ENCODE measurements at regions not wholly inside any gene's neighbourhood (a gene's known extent, or its start where the extent isn't known, plus 50 kb on each side); places are given as distances from the start of the nearest gene placed in this dataset.

GRCh38 chr2:45209302-45209701, 200.1 kb upstream of the SIX2 start:
- no peak for DNase-seq

DNA sequence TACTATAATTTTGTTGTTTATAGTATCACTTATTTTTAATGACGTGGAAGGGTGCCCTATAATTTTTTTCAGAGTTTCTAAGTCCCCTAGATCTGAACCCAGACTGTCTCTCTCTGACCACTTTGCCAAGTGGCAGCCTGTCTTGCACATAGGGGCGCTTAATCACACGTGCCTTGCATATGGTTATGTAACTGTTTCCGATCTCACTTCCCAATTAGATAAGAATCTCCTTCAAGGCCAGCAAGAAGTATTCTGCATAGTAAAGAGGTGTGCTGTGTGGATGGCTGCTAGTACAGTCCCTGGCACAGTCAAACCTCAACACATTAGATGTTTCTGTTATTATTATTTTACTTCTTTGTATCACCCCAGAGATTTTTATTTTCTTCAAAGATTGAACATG, 197.8 kb upstream of the SIX2 start:
- no peak for DNase-seq

DNA sequence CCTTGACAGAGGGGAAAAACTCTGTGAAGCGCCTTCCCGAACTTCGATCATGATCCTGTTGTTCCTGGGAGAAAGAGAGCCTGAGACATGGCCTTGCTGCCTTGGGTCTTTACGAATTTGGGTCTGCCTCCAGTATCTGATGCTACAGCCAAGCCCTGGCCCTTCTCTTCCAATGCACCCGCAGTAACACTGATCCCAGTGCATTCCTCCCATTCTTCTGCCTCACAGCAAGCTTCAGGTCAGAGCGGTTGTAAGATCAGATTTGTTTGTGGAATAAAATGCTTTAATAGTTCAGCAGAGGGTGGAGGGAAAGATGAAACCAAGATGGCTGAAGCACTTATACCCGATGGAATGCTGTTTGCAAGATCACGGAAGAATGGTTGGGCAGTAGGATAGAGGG, 196.7 kb upstream of the SIX2 start:
- DNase-seq, result no peak

GRCh38 chr2:45205480-45205879, 196.2 kb upstream of the SIX2 start:
- no peak for DNase-seq

GRCh38 chr2:45203400-45203799, 194.1 kb upstream of the SIX2 start:
- no peak for DNase-seq

- no peak for DNase-seq
Observed at GRCh38 chr2:45199973-45200372, 190.7 kb upstream of the SIX2 start.

DNA sequence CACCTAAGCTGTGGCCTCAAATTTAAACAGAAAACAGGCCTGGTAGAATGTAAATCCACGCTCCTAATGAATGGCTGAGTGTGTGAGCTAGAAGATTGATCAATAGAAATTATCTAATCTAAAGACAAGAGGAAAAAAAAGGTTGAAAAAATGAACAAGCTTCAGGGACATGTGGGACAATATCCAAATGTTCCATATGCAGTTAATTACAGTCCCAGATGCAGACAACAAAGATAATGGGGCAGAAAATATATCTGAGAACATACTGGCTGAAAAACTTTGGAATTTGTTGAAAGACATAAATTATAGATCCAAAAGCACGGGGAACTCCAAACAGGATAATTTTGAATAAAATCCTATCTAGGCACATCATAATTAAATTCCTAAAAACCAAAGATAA, 186.7 kb upstream of the SIX2 start:
- DNase-seq, result no peak

DNA sequence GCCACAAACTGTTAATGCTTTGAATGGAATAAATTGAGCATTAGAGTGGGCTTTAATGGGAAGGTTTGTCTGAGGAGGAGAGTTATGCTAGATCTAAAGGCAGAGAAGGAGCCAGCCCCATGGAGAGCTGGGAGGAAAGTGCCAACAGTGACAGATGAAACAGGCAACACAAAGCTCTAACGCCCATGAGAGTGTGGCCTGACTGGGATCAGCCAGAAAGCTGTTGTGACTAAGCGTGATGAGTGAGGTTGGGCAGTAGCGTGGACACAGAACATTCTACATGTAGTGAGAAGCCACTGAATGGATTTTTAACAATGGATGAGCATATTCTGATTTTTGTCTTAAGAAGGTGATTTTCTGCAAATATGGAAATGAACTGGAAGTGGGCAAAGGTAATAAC, 185.3 kb upstream of the SIX2 start:
- DNase-seq, result no peak

DNA sequence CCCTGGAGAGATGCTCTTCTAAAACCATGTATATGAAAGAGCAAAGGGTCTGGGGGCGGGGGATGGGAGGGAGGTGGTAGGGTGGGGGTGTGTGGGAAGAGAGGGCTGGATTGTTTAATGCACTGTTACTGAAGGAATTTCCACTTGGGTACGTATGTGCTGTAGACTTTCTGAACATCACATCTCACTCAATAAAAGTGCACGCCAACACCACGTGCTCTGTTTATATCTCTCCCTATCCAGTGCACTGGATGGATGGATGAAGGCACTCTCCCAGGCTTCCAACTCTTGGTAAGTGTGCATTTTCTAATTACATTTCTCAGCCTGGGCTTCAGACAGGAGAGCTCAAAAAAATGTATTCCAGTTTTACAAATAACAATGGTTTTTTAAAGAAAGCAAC, 184.3 kb upstream of the SIX2 start:
- DNase-seq, result no peak

DNA sequence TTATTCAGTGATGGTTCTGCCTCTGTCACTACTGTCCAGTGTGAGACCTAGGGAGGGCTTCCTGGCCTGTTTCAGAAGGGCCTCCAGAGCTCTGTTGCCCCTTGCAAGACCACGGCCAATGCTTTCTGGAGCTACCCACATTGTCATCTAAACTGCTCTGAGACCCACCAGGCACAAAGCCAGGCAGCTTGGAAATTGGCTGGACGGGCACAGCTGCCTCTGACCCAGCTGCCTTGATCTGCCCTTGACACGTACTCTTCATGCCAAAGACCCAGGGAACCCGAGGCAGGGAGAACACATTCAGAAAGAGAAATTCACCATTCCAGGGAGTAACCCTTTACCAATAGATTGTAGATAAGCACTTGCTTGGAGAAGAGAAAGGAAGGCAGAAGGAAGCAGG, 183.7 kb upstream of the SIX2 start:
- DNase-seq, result no peak

- DNase-seq, result no peak
Observed at GRCh38 chr2:45192481-45192880, 183.2 kb upstream of the SIX2 start.

GRCh38 chr2:45191976-45192375, 182.7 kb upstream of the SIX2 start:
- DNase-seq, result no peak

- no peak for DNase-seq
Observed at GRCh38 chr2:45191146-45191863, 182.1 kb upstream of the SIX2 start.

DNA sequence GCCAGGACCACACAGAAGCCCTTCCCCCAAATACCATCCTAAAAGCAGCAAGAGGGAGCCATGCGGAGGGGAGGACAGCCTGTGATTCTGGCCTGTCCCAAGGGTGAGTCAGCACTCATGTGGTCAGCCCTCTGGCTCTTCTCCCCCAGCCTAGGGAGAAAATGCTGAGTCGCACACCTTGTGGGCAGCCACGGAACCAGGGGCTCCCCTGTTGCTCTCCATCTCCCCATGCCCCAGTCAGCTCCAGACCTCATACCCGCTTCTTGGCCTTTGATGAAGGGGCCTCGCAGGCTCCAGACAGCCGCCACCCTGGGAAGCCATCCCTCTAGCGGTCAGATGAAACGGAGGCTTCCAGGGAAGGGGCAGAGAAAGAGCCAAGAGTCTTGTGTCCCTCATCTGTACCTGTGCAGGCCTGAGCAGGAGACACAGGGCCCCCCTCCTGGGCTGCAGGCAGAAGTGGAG, 181.3 kb upstream of the SIX2 start:
- DNase-seq, result no peak

GRCh38 chr2:45184606-45185005, 175.4 kb upstream of the SIX2 start:
- DNase-seq, result no peak

- no peak for DNase-seq
Observed at GRCh38 chr2:45182667-45183295, 173.5 kb upstream of the SIX2 start.

GRCh38 chr2:45180779-45181178, 171.5 kb upstream of the SIX2 start:
- no peak for DNase-seq

- DNase-seq, result no peak
Observed at GRCh38 chr2:45180033-45180746, 170.9 kb upstream of the SIX2 start.

GRCh38 chr2:45178854-45179253, 169.6 kb upstream of the SIX2 start:
- no peak for DNase-seq

GRCh38 chr2:45178359-45178758, 169.1 kb upstream of the SIX2 start:
- no peak for DNase-seq

- DNase-seq, result peak; percentile 39
Observed at GRCh38 chr2:45177870-45178269, 168.6 kb upstream of the SIX2 start.

- no peak for DNase-seq
Observed at GRCh38 chr2:45176390-45176789, 167.1 kb upstream of the SIX2 start.

DNA sequence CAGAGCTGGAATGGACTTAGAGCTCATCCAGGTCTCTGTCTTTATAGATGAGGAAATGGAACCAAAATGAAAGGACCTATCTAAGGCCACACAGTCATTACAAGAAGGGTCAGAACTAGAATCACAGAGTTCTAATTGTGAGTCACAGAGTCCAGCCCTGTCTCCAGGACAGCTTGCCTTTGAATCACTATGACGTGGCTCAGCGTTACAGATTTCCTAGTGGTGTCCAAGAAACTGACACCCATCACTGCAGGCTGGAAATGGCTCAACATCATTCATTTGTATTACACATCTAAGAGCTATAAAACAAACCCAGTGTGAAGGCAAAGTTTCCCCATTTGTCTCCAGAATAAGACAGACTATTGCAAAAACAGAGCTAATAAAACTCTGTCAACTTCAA, 164.3 kb upstream of the SIX2 start:
- peak; percentile 43 for DNase-seq

DNA sequence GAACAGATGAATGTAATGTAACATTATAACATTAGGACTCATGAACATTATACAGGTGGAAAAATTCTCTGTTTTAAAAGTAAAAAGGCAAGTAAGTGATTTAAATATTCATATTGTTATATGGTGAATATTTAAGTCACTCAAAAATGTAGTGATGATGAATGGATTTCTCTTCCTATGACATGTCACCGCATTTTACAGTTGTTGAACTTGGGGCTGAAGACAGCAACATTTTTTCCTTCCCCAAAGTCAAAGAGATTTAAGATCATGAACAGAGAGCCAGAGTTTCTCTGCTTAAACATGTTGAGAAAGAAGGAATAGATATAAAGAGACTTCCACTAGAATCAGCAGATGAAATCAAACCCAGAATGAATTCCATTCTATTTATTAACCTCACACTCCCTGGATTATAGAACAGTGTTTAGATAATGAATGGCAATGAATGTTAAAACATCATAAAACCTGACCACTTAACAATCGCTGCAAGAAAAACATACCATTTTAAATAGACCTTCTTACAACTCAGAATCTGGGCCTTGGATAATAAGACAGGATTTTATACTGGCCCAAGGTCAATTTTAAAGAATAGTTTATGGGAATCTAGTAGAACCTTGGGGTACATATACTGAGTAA, 163.6 kb upstream of the SIX2 start:
- DNase-seq, result no peak
